Neuronal stem cell (in vitro differentiated cells): ENCODE measurements at regions not wholly inside any gene's neighbourhood (a gene's known extent, or its start where the extent isn't known, plus 50 kb on each side); places are given as distances from the start of the nearest gene placed in this dataset.

Experiments
- DNase-seq: peaks from one replicate; pipeline ENCODE4 v3.0.0-alpha.2; 2013; ENCODE audit warnings: low spot score
- H2AFZ ChIP-seq: one replicate; pipeline ENCODE4 v1.6.1; 2013; ENCODE audit warnings: mild to moderate bottlenecking, low read length, inconsistent platforms
- H2AK5ac ChIP-seq: 2 replicates; pipeline ENCODE4 v1.6.1; 2013; ENCODE audit warnings: low read depth, mild to moderate bottlenecking, inconsistent platforms, low read length, moderate library complexity, mixed read lengths
- H2BK120ac ChIP-seq: 2 replicates; pipeline ENCODE4 v1.6.1; 2013; ENCODE audit warnings: low read depth, mild to moderate bottlenecking, inconsistent platforms, low read length, moderate library complexity, mixed read lengths
- H2BK12ac ChIP-seq: one replicate; pipeline ENCODE4 v1.6.1; 2013; ENCODE audit warnings: low read length, inconsistent platforms
- H2BK15ac ChIP-seq: 2 replicates; pipeline ENCODE4 v1.6.1; 2013; ENCODE audit warnings: mild to moderate bottlenecking, low read length, inconsistent platforms, mixed read lengths
- H2BK5ac ChIP-seq: one replicate; pipeline ENCODE4 v1.6.1; 2013; ENCODE audit warnings: inconsistent platforms, mild to moderate bottlenecking, low read length, moderate library complexity
- H3K14ac ChIP-seq: one replicate; pipeline ENCODE4 v1.6.1; 2013; ENCODE audit warnings: low read length, inconsistent platforms
- H3K18ac ChIP-seq: 2 replicates; pipeline ENCODE4 v1.6.1; 2013; ENCODE audit warnings: low read length, inconsistent platforms
- H3K23ac ChIP-seq: 2 replicates; pipeline ENCODE4 v1.6.1; 2013; ENCODE audit warnings: low read depth, mild to moderate bottlenecking, mixed read lengths, low read length, inconsistent platforms; ENCODE audit not compliant: poor library complexity
- H3K27ac ChIP-seq: replicated peaks from 3 replicates; pipeline ENCODE4 v1.5.1; 2013; ENCODE audit warnings: low read length, inconsistent platforms
- H3K27me3 ChIP-seq, 3 experiments: 2 replicates each; pipeline ENCODE4 v1.6.1; 2013; ENCODE audit warnings: low read length in 3 of 3, mild to moderate bottlenecking in 2 of 3, inconsistent platforms in 1 of 3, low read depth in 1 of 3, mixed read lengths in 1 of 3, moderate library complexity in 1 of 3; ENCODE audit not compliant: control insufficient read depth in 3 of 3, insufficient read depth in 3 of 3
- H3K36me3 ChIP-seq, 2 donors: replicated peaks in 1 of 2; 2 replicates each; pipeline ENCODE4 v1.6.1; 2013; ENCODE audit warnings: low read length in 2 of 2; ENCODE audit not compliant: control insufficient read depth in 2 of 2, insufficient read depth in 2 of 2
- H3K4ac ChIP-seq: 2 replicates; pipeline ENCODE4 v1.6.1; 2013; ENCODE audit warnings: inconsistent platforms, mild to moderate bottlenecking, low read length, moderate library complexity
- H3K4me1 ChIP-seq, 2 donors: 1 replicate in 1 of 2; 2 replicates in 1 of 2; pipeline ENCODE4 v1.6.1; 2013; ENCODE audit warnings: low read length in 2 of 2, low read depth in 1 of 2; ENCODE audit not compliant: control insufficient read depth in 2 of 2, insufficient read depth in 1 of 2
- H3K4me2 ChIP-seq: one replicate; pipeline ENCODE4 v1.6.1; 2013; ENCODE audit warnings: mild to moderate bottlenecking, low read length, inconsistent platforms; ENCODE audit not compliant: insufficient read depth, poor library complexity, severe bottlenecking
- H3K4me3 ChIP-seq, 2 donors: 2 replicates each; pipeline ENCODE4 v1.5.1; 2013; ENCODE audit warnings: low read length in 2 of 2, mild to moderate bottlenecking in 2 of 2, inconsistent platforms in 1 of 2, moderate library complexity in 1 of 2
- H3K79me1 ChIP-seq: one replicate; pipeline ENCODE4 v1.6.1; 2013; ENCODE audit warnings: low read depth, mild to moderate bottlenecking, inconsistent platforms, low read length, moderate library complexity
- H3K9ac ChIP-seq: one replicate; pipeline ENCODE4 v1.6.1; 2013; ENCODE audit warnings: mild to moderate bottlenecking, low read depth, low read length, inconsistent platforms; ENCODE audit not compliant: poor library complexity
- H3K9me3 ChIP-seq, 2 donors: replicated peaks in 1 of 2; 2 replicates each; pipeline versions ENCODE3 to v1.6.1; 2013; ENCODE audit warnings: low read length in 2 of 2, mild to moderate bottlenecking in 2 of 2, inconsistent platforms in 1 of 2, low read depth in 1 of 2, mixed read lengths in 1 of 2, moderate library complexity in 1 of 2; ENCODE audit not compliant: control insufficient read depth in 2 of 2, insufficient read depth in 1 of 2
- H4K8ac ChIP-seq: one replicate; pipeline ENCODE4 v1.6.1; 2013; ENCODE audit warnings: low read depth, mild to moderate bottlenecking, inconsistent platforms, low read length, moderate library complexity
- H4K91ac ChIP-seq: one replicate; pipeline ENCODE4 v1.6.1; 2013; ENCODE audit warnings: low read length, low read depth, mild to moderate bottlenecking, inconsistent platforms; ENCODE audit not compliant: poor library complexity
- WGBS, 2 donors: extraction: QIAGEN DNeasy Blood & Tissue Kit; methylation state at CpG; one replicate each; pipeline ENCODE4 v1.1.7; 2013; ENCODE audit warnings: missing lambda C conversion rate in 2 of 2, mixed read lengths in 1 of 2; ENCODE audit not compliant: insufficient read length in 2 of 2, insufficient replicate concordance in 1 of 2; ENCODE audit errors: extremely low coverage in 2 of 2; 5-methylcytosine and 5-hydroxymethylcytosine counted together

GRCh38 chr3:78077842-78078241 is 1037.9 kb downstream of the ROBO2 start:
- H4K91ac ChIP-seq = no peak overlapping the region
- no peak overlapping the region for H3K4me2 ChIP-seq

DNA sequence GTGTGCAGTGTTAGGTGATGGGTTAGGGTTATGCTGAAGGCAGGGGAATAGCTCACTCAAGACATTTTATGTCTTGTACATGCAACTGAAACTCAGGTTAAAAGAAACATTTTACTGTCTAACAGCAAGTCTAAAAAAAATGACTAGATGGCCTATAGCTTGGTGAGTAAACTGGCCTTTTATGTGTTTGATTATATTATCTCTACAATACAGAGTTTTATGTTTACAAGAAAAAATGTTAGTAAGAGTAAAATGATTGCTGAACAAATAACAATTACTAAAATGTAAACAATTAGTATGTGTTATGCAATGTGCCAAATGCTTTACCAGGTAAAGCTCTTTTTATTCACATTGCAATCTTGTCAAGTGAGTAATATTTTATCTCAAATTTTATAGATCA is 1039.6 kb downstream of the ROBO2 start:
- no peaks in the 10 kb centered on the region for H3K9me3 ChIP-seq

More at GRCh38 chr3:78077842-78078241, 1037.9 kb downstream of the ROBO2 start:
- Histone ChIP-seq H3K23ac (no peak overlapping the region), H3K79me1 (no peaks in the 10 kb centered on the region), H3K4me1 (no peaks in the 10 kb centered on the region), H2BK5ac (no peak overlapping the region), H3K9me3 (no peaks in the 10 kb centered on the region), H2AFZ (no peak overlapping the region), H3K27ac (no peak overlapping the region), H2BK120ac (no peak overlapping the region), H3K9ac (no peak overlapping the region), H3K18ac (no peak overlapping the region), H3K14ac (no peak overlapping the region), H4K8ac (no peak overlapping the region), H2BK12ac (no peak overlapping the region), H3K27me3 (no peaks in the 10 kb centered on the region), H3K4me3 (no peak overlapping the region), H2AK5ac (no peak overlapping the region), H3K4ac (no peak overlapping the region), H3K36me3 (no peaks in the 10 kb centered on the region), H2BK15ac (no peak overlapping the region)
- no peak for DNase-seq
- WGBS, 2 donors = no CpG with 5 or more reads among the region's 2 CpGs

DNA sequence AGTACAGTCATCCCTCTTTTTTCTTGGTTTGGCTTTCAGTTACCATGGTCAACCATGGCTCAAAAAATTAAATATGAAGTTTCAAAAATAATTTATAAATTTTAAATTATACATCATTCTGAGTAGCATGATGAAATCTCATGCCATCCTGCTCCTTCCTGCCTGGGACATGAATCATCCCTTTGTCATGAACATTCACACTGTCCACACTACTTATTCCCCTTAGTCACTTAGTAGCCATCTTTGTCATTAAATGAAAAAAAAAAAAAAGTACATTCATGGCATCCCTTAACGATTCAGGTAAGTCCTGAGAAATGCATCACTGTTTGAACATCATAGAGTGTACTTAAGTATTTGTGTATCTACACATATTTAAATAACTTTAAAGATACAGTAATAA is 1046.3 kb downstream of the ROBO2 start:
- H2BK5ac ChIP-seq = no peak overlapping the region
- H3K4ac ChIP-seq = no peak overlapping the region
- no peak overlapping the region for H4K8ac ChIP-seq
- H3K36me3 ChIP-seq = no peaks in the 10 kb centered on the region
- no peak overlapping the region for H3K14ac ChIP-seq
- no peaks in the 10 kb centered on the region for H3K9me3 ChIP-seq
- WGBS, 2 donors = no CpG with 5 or more reads among the region's 1 CpG
- H2BK120ac ChIP-seq = no peak overlapping the region
- no peak overlapping the region for H3K4me3 ChIP-seq
- no peak overlapping the region for H2AFZ ChIP-seq
- H3K4me2 ChIP-seq = no peak overlapping the region
- no peaks in the 10 kb centered on the region for H3K4me1 ChIP-seq
- no peak overlapping the region for H2BK15ac ChIP-seq
- H3K27me3 ChIP-seq = no peaks in the 10 kb centered on the region
- no peak overlapping the region for H3K18ac ChIP-seq
- H3K9ac ChIP-seq = no peak overlapping the region
- H2BK12ac ChIP-seq = no peak overlapping the region
- H3K79me1 ChIP-seq = no peaks in the 10 kb centered on the region
- H2AK5ac ChIP-seq = no peak overlapping the region
- no peak overlapping the region for H3K23ac ChIP-seq
- H4K91ac ChIP-seq = no peak overlapping the region
- no peak overlapping the region for H3K27ac ChIP-seq
- no peak for DNase-seq

More for the DNA sequence above, 1039.6 kb downstream of the ROBO2 start:
- Histone ChIP-seq H3K9ac (no peak overlapping the region), H3K18ac (no peak overlapping the region), H3K27me3 (no peaks in the 10 kb centered on the region), H3K4ac (no peak overlapping the region), H3K27ac (no peak overlapping the region), H2BK5ac (no peak overlapping the region), H3K4me2 (no peak overlapping the region), H4K91ac (no peak overlapping the region), H2BK15ac (no peak overlapping the region), H2AK5ac (no peak overlapping the region), H2BK120ac (no peak overlapping the region), H2AFZ (no peak overlapping the region), H3K23ac (no peak overlapping the region), H3K79me1 (no peaks in the 10 kb centered on the region), H2BK12ac (no peak overlapping the region), H3K4me3 (no peak overlapping the region), H4K8ac (no peak overlapping the region), H3K14ac (no peak overlapping the region), H3K4me1 (no peaks in the 10 kb centered on the region), H3K36me3 (no peaks in the 10 kb centered on the region)
- no peak for DNase-seq

DNA sequence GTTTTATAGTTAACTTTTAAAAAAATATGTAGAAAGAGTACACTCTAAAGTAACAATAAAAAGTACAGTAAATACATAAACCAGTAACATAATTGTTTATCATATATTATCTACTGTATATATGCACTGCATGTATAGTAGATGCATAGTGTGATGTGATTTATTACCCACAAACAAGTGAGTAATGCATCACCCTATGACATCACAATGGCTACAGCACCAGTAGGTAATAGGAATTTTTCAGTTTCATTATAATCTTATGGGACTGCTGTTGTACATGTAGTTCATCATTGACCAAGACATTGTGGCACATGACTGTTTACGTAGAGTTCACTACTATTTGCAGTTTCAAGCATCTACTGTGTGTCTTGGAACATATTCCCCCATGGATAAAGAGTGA is 1047.2 kb downstream of the ROBO2 start:
- Histone ChIP-seq H4K8ac (no peak overlapping the region), H2BK15ac (no peak overlapping the region), H2AFZ (no peak overlapping the region), H2BK5ac (no peak overlapping the region), H2BK12ac (no peak overlapping the region), H3K27ac (no peak overlapping the region), H3K23ac (no peak overlapping the region), H3K4ac (no peak overlapping the region), H3K9me3 (no peaks in the 10 kb centered on the region), H3K4me1 (no peaks in the 10 kb centered on the region), H2BK120ac (no peak overlapping the region), H3K14ac (no peak overlapping the region), H3K36me3 (no peaks in the 10 kb centered on the region), H3K4me3 (no peak overlapping the region), H3K9ac (no peak overlapping the region), H3K79me1 (no peaks in the 10 kb centered on the region), H3K4me2 (no peak overlapping the region), H3K18ac (no peak overlapping the region), H2AK5ac (no peak overlapping the region), H3K27me3 (no peaks in the 10 kb centered on the region), H4K91ac (no peak overlapping the region)
- no peak for DNase-seq
- WGBS, 2 donors = no CpG with 5 or more reads among the region's 1 CpG
